Activated T-cell treated with anti-CD3 and anti-CD28 coated beads, Interleukin-2, amount 50 U/mL, for 72 hours (primary cell): ENCODE measurements at regions not wholly inside any gene's neighbourhood (a gene's known extent, or its start where the extent isn't known, plus 50 kb on each side); places are given as distances from the start of the nearest gene placed in this dataset.

ENCODE experiments used
- ATAC-seq, 2 donors: fragments of 150-1000 bp; cut with Tn5 transposase; replicated peaks in 1 of 2; 2 replicates each; pipeline ENCODE4 v1.10.0; 2021; ENCODE audit warnings: moderate library complexity in 2 of 2, mild to moderate bottlenecking in 1 of 2
- DNase-seq, 2 donors: peaks; one replicate each; pipeline ENCODE4 v3.0.0; 2021 to 2022; ENCODE audit warnings: mixed read lengths in 1 of 2
- H3K27ac Mint-ChIP-seq: one replicate; pipeline ENCODE4 v1.8.0; 2022; ENCODE audit warnings: mild to moderate bottlenecking, moderate library complexity, mixed read lengths
- H3K27me3 Mint-ChIP-seq: one replicate; pipeline ENCODE4 v1.8.0; 2022; ENCODE audit warnings: low read depth, mixed read lengths
- H3K36me3 Mint-ChIP-seq, 2 donors: one replicate each; pipeline ENCODE4 v1.8.0; 2022; ENCODE audit warnings: mixed read lengths in 2 of 2, mild to moderate bottlenecking in 1 of 2; ENCODE audit not compliant: insufficient read depth in 2 of 2
- H3K4me1 Mint-ChIP-seq: one replicate; pipeline ENCODE4 v1.8.0; 2022; ENCODE audit warnings: low read depth, mixed read lengths
- H3K4me3 Mint-ChIP-seq, 2 donors: one replicate each; pipeline ENCODE4 v1.8.0; 2022; ENCODE audit warnings: mild to moderate bottlenecking in 2 of 2, mixed read lengths in 2 of 2, moderate library complexity in 2 of 2
- H3K9me3 Mint-ChIP-seq, 2 donors: one replicate each; pipeline ENCODE4 v1.8.0; 2022; ENCODE audit warnings: mixed read lengths in 2 of 2

GRCh38 chr10:28862219-28862618 is 184.9 kb downstream of the BAMBI start:
- ATAC-seq: no peak
- H3K9me3 Mint-ChIP-seq: peaks cover 2 to 8% of the 10 kb centered on the region in 2 donors
- H3K4me1 Mint-ChIP-seq: no peaks in the 10 kb centered on the region
- H3K27ac Mint-ChIP-seq: no peak overlapping the region
- DNase-seq: no peak
- H3K27me3 Mint-ChIP-seq: peaks cover 13% of the 10 kb centered on the region
- no peaks in the 10 kb centered on the region for H3K36me3 Mint-ChIP-seq
- no peak overlapping the region for H3K4me3 Mint-ChIP-seq

- ATAC-seq (no peak), DNase-seq (no peak)
- no peaks in the 10 kb centered on the region for H3K27me3 Mint-ChIP-seq
- H3K36me3 Mint-ChIP-seq: no peaks in the 10 kb centered on the region
- H3K9me3 Mint-ChIP-seq: no peaks in the 10 kb centered on the region
- H3K27ac Mint-ChIP-seq: no peak overlapping the region
- H3K4me1 Mint-ChIP-seq: no peaks in the 10 kb centered on the region
- no peak overlapping the region for H3K4me3 Mint-ChIP-seq
Measured at GRCh38 chr10:28869606-28870201, 192.4 kb downstream of the BAMBI start.

- Mint-ChIP-seq H3K4me1 (no peaks in the 10 kb centered on the region), H3K9me3 (no peaks in the 10 kb centered on the region), H3K27me3 (no peaks in the 10 kb centered on the region), H3K27ac (no peak overlapping the region), H3K4me3 (no peak overlapping the region), H3K36me3 (no peaks in the 10 kb centered on the region)
- ATAC-seq: no peak
- DNase-seq: no peak
Measured at GRCh38 chr10:28871665-28872064, 194.3 kb downstream of the BAMBI start.

GRCh38 chr10:28872587-28873165 is 195.4 kb downstream of the BAMBI start:
- Mint-ChIP-seq H3K9me3 (no peaks in the 10 kb centered on the region), H3K36me3 (no peaks in the 10 kb centered on the region), H3K4me1 (no peaks in the 10 kb centered on the region), H3K27me3 (peaks cover 2% of the 10 kb centered on the region), H3K27ac (no peak overlapping the region), H3K4me3 (no peak overlapping the region)
- ATAC-seq (no peak), DNase-seq (no peak)

- Mint-ChIP-seq H3K27ac (no peak overlapping the region), H3K36me3 (no peaks in the 10 kb centered on the region), H3K4me1 (no peaks in the 10 kb centered on the region), H3K4me3 (no peak overlapping the region), H3K9me3 (no peaks in the 10 kb centered on the region), H3K27me3 (peaks cover 9% of the 10 kb centered on the region)
- DNase-seq (no peak), ATAC-seq (no peak)
Measured at GRCh38 chr10:28873540-28873939, 196.2 kb downstream of the BAMBI start.

- no peak for ATAC-seq
- Mint-ChIP-seq H3K27me3 (peaks cover 9% of the 10 kb centered on the region), H3K4me1 (no peaks in the 10 kb centered on the region), H3K9me3 (no peaks in the 10 kb centered on the region), H3K36me3 (no peaks in the 10 kb centered on the region), H3K27ac (no peak overlapping the region), H3K4me3 (no peak overlapping the region)
- DNase-seq: no peak
Measured at GRCh38 chr10:28874210-28874609, 196.9 kb downstream of the BAMBI start.

- no peaks in the 10 kb centered on the region for H3K4me1 Mint-ChIP-seq
- H3K27me3 Mint-ChIP-seq: peaks cover 9% of the 10 kb centered on the region
- no peak overlapping the region for H3K4me3 Mint-ChIP-seq
- H3K36me3 Mint-ChIP-seq: no peaks in the 10 kb centered on the region
- H3K27ac Mint-ChIP-seq: no peak overlapping the region
- H3K9me3 Mint-ChIP-seq: no peaks in the 10 kb centered on the region
- ATAC-seq (no peak), DNase-seq (no peak)
Measured at GRCh38 chr10:28875549-28876081, 198.3 kb downstream of the BAMBI start.

- DNase-seq (no peak), ATAC-seq (no peak)
- Mint-ChIP-seq H3K27me3 (peaks cover 30% of the 10 kb centered on the region), H3K4me3 (no peak overlapping the region), H3K9me3 (no peaks in the 10 kb centered on the region), H3K4me1 (no peaks in the 10 kb centered on the region), H3K36me3 (no peaks in the 10 kb centered on the region), H3K27ac (no peak overlapping the region)
Measured at GRCh38 chr10:28878236-28878970, 201.1 kb downstream of the BAMBI start.

GRCh38 chr10:28879246-28879645 is 201.9 kb downstream of the BAMBI start:
- Mint-ChIP-seq H3K9me3 (no peaks in the 10 kb centered on the region), H3K27me3 (peaks cover 31% of the 10 kb centered on the region), H3K4me1 (no peaks in the 10 kb centered on the region), H3K4me3 (no peak overlapping the region), H3K27ac (no peak overlapping the region), H3K36me3 (no peaks in the 10 kb centered on the region)
- no peak for ATAC-seq
- DNase-seq: no peak

GRCh38 chr10:28879875-28880682 is 202.8 kb downstream of the BAMBI start:
- no peak for ATAC-seq
- Mint-ChIP-seq H3K9me3 (no peaks in the 10 kb centered on the region), H3K4me3 (no peak overlapping the region), H3K27ac (no peak overlapping the region), H3K36me3 (no peaks in the 10 kb centered on the region), H3K4me1 (no peaks in the 10 kb centered on the region), H3K27me3 (peaks cover 31% of the 10 kb centered on the region)
- no peak for DNase-seq

GRCh38 chr10:28880683-28880950 is 203.3 kb downstream of the BAMBI start:
- Mint-ChIP-seq H3K9me3 (no peaks in the 10 kb centered on the region), H3K27ac (no peak overlapping the region), H3K36me3 (no peaks in the 10 kb centered on the region), H3K4me3 (no peak overlapping the region), H3K4me1 (no peaks in the 10 kb centered on the region), H3K27me3 (peaks cover 31% of the 10 kb centered on the region)
- DNase-seq (no peak), ATAC-seq (no peak)

GRCh38 chr10:28881171-28881882 is 204.0 kb downstream of the BAMBI start:
- H3K27ac Mint-ChIP-seq: no peak overlapping the region
- H3K4me3 Mint-ChIP-seq: no peak overlapping the region
- peaks cover 31% of the 10 kb centered on the region for H3K27me3 Mint-ChIP-seq
- DNase-seq: no peak
- no peak for ATAC-seq
- H3K4me1 Mint-ChIP-seq: no peaks in the 10 kb centered on the region
- no peaks in the 10 kb centered on the region for H3K9me3 Mint-ChIP-seq
- no peaks in the 10 kb centered on the region for H3K36me3 Mint-ChIP-seq
